GM18909 (cell line): ENCODE measurements at regions not wholly inside any gene's neighbourhood (a gene's known extent, or its start where the extent isn't known, plus 50 kb on each side); places are given as distances from the start of the nearest gene placed in this dataset.

ENCODE experiments used
- ATAC-seq: cut with Tn5 transposase; IDR thresholded peaks from one replicate; pipeline ENCODE4 v1.9.1; 2021; ENCODE audit warnings: mild to moderate bottlenecking; ENCODE audit not compliant: unreplicated experiment, poor library complexity

DNA sequence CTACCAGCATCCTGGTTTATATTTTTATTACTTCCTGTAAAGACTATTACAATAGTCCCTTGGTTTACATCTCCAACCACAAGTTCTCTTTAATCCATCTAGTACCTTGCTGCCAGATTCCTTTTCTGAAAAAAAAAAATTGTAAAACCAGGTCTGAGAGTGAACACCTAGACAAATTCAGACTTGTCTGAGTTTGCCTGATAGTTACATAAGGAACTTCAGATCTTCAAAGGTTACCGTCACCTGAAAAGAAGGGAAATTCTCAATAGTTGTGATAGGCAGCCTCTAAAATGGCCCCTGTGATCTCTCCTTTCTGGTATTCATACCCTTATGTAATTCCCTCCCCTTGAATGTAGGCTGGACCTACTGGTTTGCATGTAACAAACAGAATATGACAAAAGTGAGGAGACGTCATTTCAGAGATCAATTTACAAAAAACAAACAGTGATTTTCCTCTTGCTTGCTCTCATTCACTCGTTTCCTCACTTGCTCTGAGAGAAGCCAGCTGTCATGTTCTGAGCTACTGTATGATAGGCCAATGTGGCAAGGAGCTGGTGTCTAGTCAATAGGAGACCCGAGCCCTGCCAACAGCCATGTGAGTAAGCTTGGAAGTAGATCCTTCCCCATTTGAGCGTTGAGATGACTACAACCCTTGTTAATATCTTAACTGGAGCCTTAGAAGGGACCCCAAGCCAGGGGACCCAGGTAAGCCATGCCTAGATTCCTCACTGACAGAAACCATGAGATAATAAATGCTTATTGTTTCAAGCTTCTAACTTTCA is 110.9 kb upstream of the LSM8 start:
- no peak for ATAC-seq

DNA sequence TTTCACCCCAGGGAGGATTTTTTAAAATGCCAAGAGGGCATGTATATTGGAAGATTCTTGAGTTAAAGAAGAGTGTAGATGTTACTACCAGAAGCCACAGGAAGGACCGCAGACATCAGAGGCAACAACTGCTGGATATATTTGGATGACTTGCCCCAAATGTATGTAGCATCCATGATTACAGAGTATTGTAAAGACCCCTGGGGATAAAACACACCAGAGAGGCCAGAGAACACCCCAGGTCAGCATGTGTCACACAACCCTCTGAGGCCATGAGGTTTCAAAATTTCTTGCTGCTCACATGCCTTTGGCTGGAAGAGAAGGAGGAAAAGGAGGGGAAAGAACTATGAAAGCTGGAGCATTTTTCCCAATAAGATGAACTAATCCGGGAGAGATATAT is 108.0 kb upstream of the LSM8 start:
- no peak for ATAC-seq

DNA sequence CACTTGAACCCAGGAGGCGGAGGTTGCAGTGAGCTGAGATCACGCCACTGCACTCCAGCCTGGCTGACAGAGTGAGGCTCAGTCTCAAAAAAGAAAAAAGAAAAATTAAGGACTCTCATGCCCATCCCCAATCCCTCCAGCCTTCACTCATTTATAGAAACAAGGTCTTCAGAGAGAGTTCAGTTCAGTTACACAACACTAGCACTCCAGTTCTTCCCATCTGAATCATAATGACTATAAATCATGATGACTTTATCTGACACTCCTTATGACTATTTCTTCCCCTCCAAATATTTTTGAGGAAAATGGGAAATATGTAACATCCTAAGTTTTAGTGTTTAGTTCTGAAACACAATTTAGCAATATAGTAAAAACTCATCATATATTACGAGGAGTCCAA is 107.4 kb upstream of the LSM8 start:
- no peak for ATAC-seq

DNA sequence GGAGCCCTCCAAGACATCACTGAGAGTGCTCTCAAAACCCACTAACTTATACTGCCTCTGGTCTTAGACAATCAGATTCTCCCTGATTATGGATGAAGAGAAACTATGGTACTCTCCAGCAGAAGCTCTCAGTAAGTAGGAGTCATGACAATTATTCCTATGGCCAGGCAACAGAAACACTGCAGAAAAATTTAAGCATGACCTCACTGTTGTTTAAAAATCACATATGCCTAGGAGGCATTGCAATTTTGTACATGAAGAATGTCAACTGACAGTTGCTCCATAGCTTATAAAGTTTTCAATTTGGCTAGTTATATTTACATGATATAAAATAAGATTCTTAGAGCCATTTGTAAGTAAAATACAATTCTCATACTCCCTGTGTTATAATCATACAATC is 105.9 kb upstream of the LSM8 start:
- ATAC-seq: no peak

DNA sequence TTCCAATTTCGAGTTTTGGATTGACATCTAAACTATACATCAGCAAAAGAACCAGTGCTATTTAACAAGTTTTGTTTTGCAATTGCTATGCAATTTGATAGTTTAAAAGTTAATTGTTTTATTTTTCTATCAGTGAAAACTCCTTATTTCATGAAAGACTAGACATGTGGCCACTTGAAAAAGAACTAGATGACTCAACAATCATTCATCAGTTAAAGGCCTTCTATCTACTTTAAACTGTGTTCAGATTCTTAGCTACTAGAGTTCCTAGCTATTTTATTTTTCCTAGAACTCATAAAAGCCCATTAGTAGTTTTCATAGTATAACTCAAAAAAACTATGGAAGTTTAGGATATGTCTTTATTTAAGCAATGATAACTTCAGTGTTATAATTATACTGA is 104.6 kb upstream of the LSM8 start:
- no peak for ATAC-seq

DNA sequence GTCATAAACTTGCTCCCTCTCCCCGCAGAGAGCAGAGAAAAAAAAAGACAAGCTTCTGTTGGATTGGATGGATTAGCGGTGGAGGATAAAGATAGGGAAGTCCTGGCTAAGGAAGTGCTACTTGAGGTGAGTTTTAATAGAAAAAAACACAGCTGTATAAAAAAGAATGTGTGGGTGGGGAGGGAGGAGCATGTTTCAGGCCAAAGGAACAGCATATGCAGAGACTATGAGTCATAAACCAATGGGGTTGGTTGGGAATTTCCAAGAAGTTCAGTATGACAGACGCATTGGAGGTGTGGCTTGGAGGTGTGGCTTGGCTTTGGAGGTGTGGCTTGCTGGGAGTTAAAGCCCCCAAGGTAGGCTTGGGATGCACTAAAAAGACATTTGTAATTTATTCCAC is 103.0 kb upstream of the LSM8 start:
- peak; percentile 95 for ATAC-seq

DNA sequence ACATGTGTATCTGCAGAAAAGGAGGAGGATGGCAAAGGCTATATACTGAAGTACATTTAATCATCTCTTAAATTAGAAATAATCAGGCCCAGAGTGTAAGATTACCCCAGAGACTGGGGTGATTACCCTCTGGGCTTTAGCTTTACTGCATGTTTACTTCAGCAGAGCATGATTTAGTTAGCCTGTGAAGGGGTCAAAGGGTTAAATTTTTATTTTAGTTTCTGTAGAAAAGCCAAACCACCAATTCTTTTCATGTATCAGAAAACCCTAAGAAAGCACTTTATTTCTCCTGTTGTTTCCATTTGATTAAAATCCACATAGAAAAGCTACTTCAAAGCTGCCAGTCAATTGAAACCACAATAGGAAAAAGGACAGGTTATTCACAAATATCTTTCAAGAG is 101.5 kb upstream of the LSM8 start:
- ATAC-seq: no peak

DNA sequence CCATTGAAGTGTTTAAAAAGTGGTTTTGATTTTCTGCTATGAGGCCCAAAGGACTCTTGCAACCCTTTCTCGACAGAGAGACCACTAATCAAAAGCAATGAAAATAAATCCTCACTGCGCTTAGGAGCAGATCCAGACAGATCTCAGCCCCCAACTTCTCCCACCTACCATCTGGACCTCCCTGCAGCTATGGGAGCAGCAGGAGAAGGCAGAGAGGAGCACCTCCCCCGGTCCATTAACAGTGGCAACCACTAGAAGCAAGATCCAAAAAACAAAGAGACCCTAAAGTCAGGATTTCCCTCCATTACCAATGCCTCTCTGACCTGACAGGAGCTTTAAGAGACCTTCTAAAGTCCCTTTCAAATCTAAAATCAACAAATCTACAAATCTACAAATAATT is 99.0 kb upstream of the LSM8 start:
- ATAC-seq: no peak

DNA sequence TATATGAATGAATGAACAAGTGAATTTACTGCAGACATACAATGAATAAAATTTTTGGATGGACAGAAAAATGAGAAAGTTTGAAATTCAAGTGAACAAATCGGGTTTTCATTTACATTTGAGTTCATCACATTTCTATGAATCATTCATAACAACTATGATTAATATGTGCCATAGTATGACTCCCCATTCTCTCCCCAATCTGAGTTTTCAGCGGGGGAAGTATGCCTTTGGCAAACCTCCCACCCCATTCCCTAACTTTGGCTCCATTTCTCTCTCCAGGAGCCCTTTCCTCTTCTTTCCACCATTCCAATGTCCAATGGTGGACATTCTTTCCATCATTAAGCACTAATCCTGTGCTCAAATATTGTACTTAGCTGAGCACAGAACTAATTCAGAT is 96.8 kb upstream of the LSM8 start:
- no peak for ATAC-seq

DNA sequence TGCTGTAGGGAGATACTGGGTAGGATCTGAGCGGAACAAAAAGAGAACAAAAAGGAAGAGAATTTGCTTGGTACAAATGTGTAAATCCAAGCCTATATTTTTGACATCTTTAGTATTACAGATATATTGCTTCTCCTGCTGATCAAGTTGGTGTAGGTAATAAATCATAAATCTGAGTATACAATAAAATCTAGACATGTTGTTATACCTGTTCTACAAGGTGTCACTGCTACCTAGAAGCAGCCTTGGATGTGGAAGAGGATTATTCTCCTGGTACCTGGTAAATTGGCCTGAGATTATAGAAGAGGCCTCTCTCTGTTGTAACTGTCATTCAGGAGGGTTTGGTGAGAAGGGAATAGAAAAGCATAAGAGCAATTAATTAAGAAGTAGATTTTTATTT is 89.9 kb upstream of the LSM8 start:
- no peak for ATAC-seq

DNA sequence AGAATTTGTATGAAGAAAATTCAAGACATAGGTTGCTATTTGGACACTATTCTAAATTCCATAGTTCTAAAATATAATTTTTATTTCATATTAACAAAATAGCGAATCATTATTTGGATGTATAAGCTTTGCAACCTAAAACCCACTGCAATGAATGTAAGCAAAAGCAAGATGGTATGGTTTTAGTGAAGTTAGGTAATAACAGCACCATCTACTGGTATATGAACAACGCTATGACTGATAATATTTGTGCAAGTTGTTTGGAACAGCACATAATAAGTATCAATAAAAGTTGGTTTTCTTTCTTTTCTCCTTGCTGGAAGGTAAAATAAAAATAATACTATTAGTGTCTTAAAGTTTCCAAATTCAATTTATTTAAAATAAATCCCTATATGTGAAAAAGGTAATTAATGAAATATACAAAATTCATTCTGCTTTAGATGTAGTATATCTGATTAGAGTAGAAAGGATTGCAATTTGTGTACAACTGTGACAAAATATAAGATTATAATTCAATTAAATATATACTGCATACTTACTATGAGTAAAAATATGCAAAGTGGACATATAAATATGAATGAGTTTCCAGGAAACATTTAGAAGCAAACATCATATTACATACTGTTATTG is 79.0 kb upstream of the LSM8 start:
- peak; percentile 67 for ATAC-seq

DNA sequence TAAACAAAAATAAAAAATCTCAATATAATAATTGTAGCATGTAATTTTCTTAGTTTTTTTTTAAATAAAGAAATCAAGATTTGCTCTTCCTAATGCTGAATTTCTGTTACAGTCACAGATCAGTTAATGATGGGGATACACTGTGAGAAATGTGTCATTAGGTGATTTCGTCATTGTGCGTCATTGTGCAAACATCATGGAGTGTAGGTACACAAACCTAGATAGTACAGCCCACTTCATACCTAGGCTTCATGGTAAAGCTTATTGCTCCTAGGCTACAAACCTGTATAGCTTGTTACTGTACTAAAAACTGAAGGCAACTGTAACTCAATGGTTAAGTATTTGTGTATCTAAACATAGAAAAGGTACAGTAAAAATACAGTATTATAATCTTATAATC is 74.4 kb upstream of the LSM8 start:
- no peak for ATAC-seq

DNA sequence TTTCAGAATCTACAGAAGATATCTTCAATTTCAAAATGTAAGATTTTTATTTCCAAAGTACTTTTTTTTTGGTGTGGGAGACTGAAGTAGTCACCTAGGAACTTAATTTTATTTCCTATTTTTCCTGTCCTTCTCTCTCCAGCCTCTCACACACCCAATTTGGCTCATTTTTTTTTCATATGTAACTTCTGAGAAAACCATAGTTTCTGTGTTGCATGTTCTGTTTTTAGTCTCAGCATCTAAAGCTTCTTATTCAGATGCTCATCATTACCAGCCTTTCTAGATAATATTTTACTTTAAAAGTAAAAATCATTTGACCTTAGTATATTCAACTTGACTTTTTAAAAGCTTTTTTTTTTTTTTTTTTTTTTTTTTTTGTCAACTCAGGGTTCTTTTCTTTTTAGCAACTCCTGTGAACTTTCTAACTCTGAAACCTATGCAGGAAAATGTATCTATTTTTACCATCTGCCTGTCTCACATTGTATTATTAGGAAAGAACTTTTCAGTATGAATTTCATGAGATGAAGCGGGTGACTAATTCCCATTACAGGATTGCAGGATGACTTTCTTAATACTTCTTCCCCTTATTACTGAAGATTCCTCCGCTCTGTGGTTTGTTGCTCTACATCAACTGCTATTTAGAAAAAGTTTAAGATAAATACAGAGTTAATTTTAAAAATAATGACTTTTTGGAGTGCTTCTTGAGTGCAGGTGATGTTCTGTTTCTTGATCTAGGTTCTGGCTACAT is 73.6 kb upstream of the LSM8 start:
- no peak for ATAC-seq

DNA sequence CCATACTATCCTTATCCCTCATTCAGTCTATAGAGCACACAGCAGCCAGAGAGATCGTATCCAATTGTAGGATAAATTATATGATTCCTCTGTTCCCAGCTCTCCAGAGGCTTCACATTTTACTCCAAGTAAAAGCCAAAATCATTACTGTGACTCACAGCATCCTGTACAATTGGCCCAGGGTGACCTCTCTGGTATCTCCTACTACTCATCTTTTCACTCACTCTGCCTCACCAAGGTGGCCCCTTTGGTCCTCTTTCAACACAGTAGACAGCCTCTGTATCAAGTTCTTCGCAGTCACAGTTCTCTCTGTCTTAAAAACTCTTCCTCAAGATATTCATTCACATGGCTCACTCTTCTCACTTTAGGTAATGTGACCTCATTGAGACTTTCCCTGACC is 72.6 kb upstream of the LSM8 start:
- ATAC-seq: no peak

DNA sequence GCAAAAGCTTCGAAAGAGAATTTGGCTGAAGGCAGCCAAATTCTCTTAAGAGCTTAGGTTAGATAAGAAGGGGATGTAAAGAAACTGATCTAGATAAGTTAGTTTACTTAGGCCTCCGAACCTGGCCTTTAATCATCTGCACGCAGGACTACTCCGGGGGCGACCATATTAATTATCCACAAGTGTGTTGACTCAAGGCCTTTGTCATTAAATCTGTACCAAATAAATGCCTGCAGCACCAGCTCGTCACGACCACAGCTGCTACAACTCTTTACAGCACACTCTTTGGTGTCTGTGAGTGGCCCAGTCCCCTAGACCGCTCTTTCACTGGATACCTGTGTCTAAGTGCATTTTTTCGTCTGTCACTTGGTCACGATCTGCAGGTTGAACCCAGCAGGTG is 69.8 kb upstream of the LSM8 start:
- no peak for ATAC-seq

DNA sequence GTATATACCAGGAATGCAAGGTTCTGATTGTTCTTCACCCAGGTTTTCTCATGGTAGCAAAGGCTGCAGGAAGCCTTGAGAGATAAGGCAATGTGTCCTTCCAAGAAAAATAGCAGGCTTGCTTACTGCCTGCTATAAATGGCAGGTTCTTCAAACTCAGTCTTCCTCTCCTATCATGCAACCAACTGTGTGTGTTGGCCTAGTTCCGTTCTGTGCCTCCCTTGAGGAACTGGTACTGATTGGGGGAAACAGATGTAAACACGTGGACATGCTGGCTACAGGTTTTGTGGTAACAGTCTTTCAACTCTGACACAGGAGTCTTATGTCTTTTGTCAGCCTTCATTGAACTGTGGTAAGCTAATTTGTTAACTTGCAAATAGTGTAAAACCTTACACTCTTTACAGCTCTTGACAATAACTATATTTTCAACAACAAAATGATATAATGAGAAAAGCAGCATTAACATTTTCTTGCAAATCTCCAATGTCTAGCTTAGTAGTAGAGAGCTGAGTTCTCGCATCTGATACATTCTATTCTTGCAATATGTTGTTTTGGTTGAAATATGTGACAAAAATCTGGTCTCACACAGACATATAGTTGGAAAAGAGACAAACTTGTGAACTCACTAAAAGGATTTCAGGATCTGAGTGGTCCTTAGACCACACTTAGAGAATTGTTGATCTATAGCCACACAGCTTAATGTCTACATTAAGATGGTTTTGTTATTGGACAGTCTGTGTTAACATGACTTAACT is 54.7 kb upstream of the LSM8 start:
- ATAC-seq: no peak

DNA sequence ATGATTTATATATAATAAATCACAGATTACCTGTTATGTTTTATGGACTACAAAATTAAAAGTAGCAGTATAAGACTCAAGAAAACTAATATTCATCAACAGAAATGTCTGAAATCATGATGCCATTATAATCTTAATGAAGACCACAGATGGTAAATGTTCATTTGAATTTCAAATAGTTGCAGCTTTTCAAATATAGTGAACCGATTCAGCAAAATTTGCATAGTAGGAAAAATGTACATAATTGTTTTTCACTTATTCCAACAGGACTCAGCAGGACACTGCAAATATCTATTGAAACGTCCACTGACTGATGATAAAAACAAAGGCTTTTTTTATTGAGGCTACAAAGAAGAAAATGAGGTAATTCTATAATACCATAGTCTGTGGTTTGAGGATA is 51.2 kb upstream of the LSM8 start:
- ATAC-seq: no peak
